SK-N-SH (cell line): ENCODE measurements at regions not wholly inside any gene's neighbourhood (a gene's known extent, or its start where the extent isn't known, plus 50 kb on each side); places are given as distances from the start of the nearest gene placed in this dataset.

ENCODE experiments used
- CTCF ChIA-PET: fragments of 300-600, 350-600 bp; formaldehyde crosslinking; extraction: SDS; loops from one replicate; lab custom pipeline; 2021; lab: Yijun Ruan, JAX
- POLR2A ChIA-PET: fragments of 350-600 bp; sonication (Branson Sonifier 250); formaldehyde crosslinking; extraction: SDS; loops from one replicate; lab custom pipeline; 2020; ENCODE audit warnings: antibody characterized with exemption, inconsistent platforms; lab: Yijun Ruan, JAX
- DNase-seq: peaks from one replicate; pipeline ENCODE4 v3.0.0; 2012
- H2AFZ ChIP-seq: fragments of 200-600 bp; sonication (generic); 2 replicates; pipeline ENCODE4 v1.8.1; 2016; ENCODE audit warnings: antibody characterized with exemption, mild to moderate bottlenecking, low read depth
- H3F3A ChIP-seq: fragments of 200-600 bp; sonication (generic); replicated peaks from 2 replicates; pipeline ENCODE3; 2016; ENCODE audit warnings: antibody characterized with exemption, mild to moderate bottlenecking; ENCODE audit not compliant: insufficient read depth
- H3K27ac ChIP-seq, 2 experiments: fragments of 200-500 bp in 1 of 2; fragments of 200-600 bp in 1 of 2; sonication (Bioruptor generic) in 1 of 2; sonication (generic), shearing (Covaris generic) in 1 of 2; 2 replicates each; pipeline versions ENCODE4 v1.5.1 to v1.6.1; 2014 to 2016; ENCODE audit warnings: low read depth in 2 of 2, inconsistent platforms in 1 of 2, low read length in 1 of 2, mild to moderate bottlenecking in 1 of 2, mixed read lengths in 1 of 2
- H3K27me3 ChIP-seq: fragments of 200-600 bp; sonication (generic), shearing (Covaris generic); 2 replicates; pipeline ENCODE4 v1.6.1; 2016; ENCODE audit warnings: mixed run types; ENCODE audit not compliant: insufficient read depth
- H3K36me3 ChIP-seq, 2 experiments: fragments of 200-500 bp in 1 of 2; fragments of 200-600 bp in 1 of 2; sonication (Bioruptor generic) in 1 of 2; sonication (generic) in 1 of 2; replicated peaks in 1 of 2; 2 replicates each; pipeline versions ENCODE3 to v1.5.1; 2014 to 2016; ENCODE audit warnings: low read length in 1 of 2, mild to moderate bottlenecking in 1 of 2; ENCODE audit not compliant: insufficient read depth in 2 of 2, control insufficient read depth in 1 of 2
- H3K4me1 ChIP-seq, 2 experiments: fragments of 200-500 bp in 1 of 2; fragments of 200-600 bp in 1 of 2; sonication (Bioruptor generic) in 1 of 2; sonication (generic), shearing (Covaris generic) in 1 of 2; 2 replicates each; pipeline versions ENCODE4 v1.5.1 to v1.6.1; 2014 to 2016; ENCODE audit warnings: low read depth in 1 of 2, low read length in 1 of 2, mixed run types in 1 of 2; ENCODE audit not compliant: insufficient read depth in 2 of 2, control insufficient read depth in 1 of 2
- H3K4me2 ChIP-seq: fragments of 200-600 bp; sonication (generic), shearing (Covaris generic); 2 replicates; pipeline ENCODE4 v1.6.1; 2017; ENCODE audit warnings: mixed run types
- H3K4me3 ChIP-seq, 2 experiments: fragments of 200-500 bp in 1 of 2; fragments of 200-600 bp in 1 of 2; sonication (Bioruptor generic) in 1 of 2; sonication (generic), shearing (Covaris generic) in 1 of 2; 2 replicates each; pipeline versions ENCODE4 v1.5.1 to v1.8.1; 2014 to 2016; ENCODE audit warnings: low read depth in 2 of 2, inconsistent platforms in 1 of 2, low read length in 1 of 2, mild to moderate bottlenecking in 1 of 2, mixed read lengths in 1 of 2, moderate library complexity in 1 of 2
- H3K79me2 ChIP-seq: fragments of 200-600 bp; sonication (generic); 2 replicates; pipeline ENCODE4 v1.8.1; 2017; ENCODE audit warnings: mild to moderate bottlenecking; ENCODE audit not compliant: insufficient read depth
- H3K9ac ChIP-seq: fragments of 200-600 bp; sonication (generic); 2 replicates; pipeline ENCODE4 v1.6.1; 2017; ENCODE audit warnings: mixed run types
- H3K9me2 ChIP-seq: fragments of 200-600 bp; sonication (generic); 2 replicates; pipeline ENCODE4 v1.6.1; 2017; ENCODE audit warnings: mixed run types
- H3K9me3 ChIP-seq: fragments of 200-600 bp; sonication (generic); 2 replicates; pipeline ENCODE4 v1.6.1; 2017; ENCODE audit warnings: mixed run types, mild to moderate bottlenecking, moderate library complexity
- H4K20me1 ChIP-seq: fragments of 200-600 bp; sonication (generic); 2 replicates; pipeline ENCODE4 v1.6.1; 2017; ENCODE audit warnings: mild to moderate bottlenecking, mixed run types; ENCODE audit not compliant: insufficient read depth
- CHD2 ChIP-seq: fragments of 150-350 bp; IDR thresholded peaks from 2 replicates; pipeline ENCODE4 v1.6.1; 2018; ENCODE audit warnings: low read length; ENCODE audit not compliant: partially characterized antibody
- CTCF ChIP-seq: fragments of 200-600 bp; sonication (generic); IDR thresholded peaks from 2 replicates; pipeline ENCODE4 v1.6.1; 2017; ENCODE audit warnings: antibody characterized with exemption, mild to moderate bottlenecking, moderate library complexity
- ELF1 ChIP-seq: IDR thresholded peaks from 2 replicates; pipeline ENCODE4 v1.4.0; 2012
- EP300 ChIP-seq, 2 experiments: IDR thresholded peaks; 2 replicates each; pipeline versions ENCODE4 v1.4.0 to v1.6.1; 2012; ENCODE audit warnings: borderline replicate concordance in 1 of 2, low read depth in 1 of 2, low read length in 1 of 2
- EZH2phosphoT487 ChIP-seq: fragments of 200-600 bp; sonication (generic); IDR thresholded peaks from 2 replicates; pipeline ENCODE4 v1.6.1; 2017; ENCODE audit warnings: low read depth, mixed run types, mild to moderate bottlenecking, antibody characterized with exemption, moderate library complexity, borderline replicate concordance
- FOXJ3 ChIP-seq: sonication (generic); formaldehyde crosslinking; IDR thresholded peaks from 2 replicates; pipeline ENCODE4 v1.5.1; 2020; ENCODE audit warnings: mild to moderate bottlenecking, missing genetic modification reagents
- FOXM1 ChIP-seq: IDR thresholded peaks from 2 replicates; pipeline ENCODE4 v1.4.0; 2012; ENCODE audit warnings: low read depth, mild to moderate bottlenecking
- IRF3 ChIP-seq: fragments of 150-350 bp; IDR thresholded peaks from 2 replicates; pipeline ENCODE4 v1.6.1; 2016; ENCODE audit warnings: mild to moderate bottlenecking, low read depth, low read length
- JUND ChIP-seq: IDR thresholded peaks from 2 replicates; pipeline ENCODE4 v1.4.0; 2012
- MXI1 ChIP-seq: IDR thresholded peaks from 2 replicates; pipeline ENCODE4 v1.6.1; 2012; ENCODE audit warnings: mild to moderate bottlenecking, low read depth, low read length, improper control_type of control experiment
- NFIC ChIP-seq: IDR thresholded peaks from 2 replicates; pipeline ENCODE4 v1.4.0; 2012; ENCODE audit warnings: borderline replicate concordance
- RAD21 ChIP-seq: IDR thresholded peaks from 2 replicates; pipeline ENCODE4 v1.6.1; 2012; ENCODE audit warnings: mild to moderate bottlenecking, low read length
- REST ChIP-seq: IDR thresholded peaks from 2 replicates; pipeline ENCODE4 v1.6.1; 2012; ENCODE audit warnings: mild to moderate bottlenecking, low read depth, low read length, moderate library complexity
- TCF12 ChIP-seq: IDR thresholded peaks from 2 replicates; pipeline ENCODE4 v1.4.0; 2012
- TEAD4 ChIP-seq: IDR thresholded peaks from 2 replicates; pipeline ENCODE4 v1.4.0; 2012; ENCODE audit warnings: mild to moderate bottlenecking, borderline replicate concordance; ENCODE audit not compliant: insufficient read depth
- USF2 ChIP-seq: fragments of 150-350 bp; IDR thresholded peaks from 2 replicates; pipeline ENCODE4 v1.6.1; 2017; ENCODE audit warnings: antibody characterized with exemption, low read length, low read depth, borderline replicate concordance
- ZBTB33 ChIP-seq: IDR thresholded peaks from 2 replicates; pipeline ENCODE4 v1.4.0; 2012; ENCODE audit warnings: low read depth, borderline replicate concordance
- WGBS: methylation state at CpG from one replicate; pipeline ENCODE4 v1.1.6; 2017; ENCODE audit warnings: low lambda C conversion rate; 5-methylcytosine and 5-hydroxymethylcytosine counted together

GRCh38 chr10:118503192-118503591 lies 92.3 kb downstream of the PRLHR start (continued):
- TF ChIP-seq IRF3, result no peak
- TF ChIP-seq EZH2phosphoT487, result no peak
- TF ChIP-seq CTCF, result no peak
- no peak for TF ChIP-seq TEAD4
- no peak for TF ChIP-seq TCF12
- TF ChIP-seq MXI1, result no peak
- TF ChIP-seq CHD2, result no peak
- no peak for TF ChIP-seq EP300 (IDR thresholded peaks at IDR 0.05; ENCODE audit: borderline replicate concordance in 1 of 2, low read depth in 1 of 2, low read length in 1 of 2)
- no peak for TF ChIP-seq FOXM1
- no peak for TF ChIP-seq ZBTB33
- TF ChIP-seq NFIC, result no peak

GRCh38 chr10:118501637-118502440 lies 93.6 kb downstream of the PRLHR start:
- Histone ChIP-seq H3K27me3 (no peaks in the 10 kb centered on the region), H3K36me3 (no peaks in the 10 kb centered on the region), H3K4me2 (no peak overlapping the region), H2AFZ (no peak overlapping the region), H3K4me1 (peaks cover 0 to 3% of the 10 kb centered on the region in 2 experiments; a peak in 1 of 4 replicates), H3F3A (no peaks in the 10 kb centered on the region), H3K9ac (no peak overlapping the region), H3K4me3 (no peak overlapping the region), H3K9me2 (no peaks in the 10 kb centered on the region), H3K79me2 (no peaks in the 10 kb centered on the region), H3K27ac (no peak overlapping the region), H4K20me1 (no peaks in the 10 kb centered on the region), H3K9me3 (no peaks in the 10 kb centered on the region)
- WGBS, result 59% methylated on average over 8 of the region's 9 CpGs
- TF ChIP-seq USF2 (no peak), EZH2phosphoT487 (no peak), REST (no peak), RAD21 (no peak), IRF3 (no peak), FOXJ3 (CRISPR knock-in tag) (no peak), ELF1 (no peak), JUND (no peak)
- ChIA-PET CTCF (interaction anchor here (1.0 to 1.4 kb wide), 2 partner anchors 41 to 43 kb away, joined by 3 read pairs; no protein-coding TSS in a partner anchor), POLR2A (no interaction called here)
- DNase-seq, result no peak
